IPS-NIHi11 (cell line): ENCODE measurements at regions not wholly inside any gene's neighbourhood (a gene's known extent, or its start where the extent isn't known, plus 50 kb on each side); places are given as distances from the start of the nearest gene placed in this dataset.
"Not testable (repeated sequence)": the region's sequence is repeated elsewhere in the genome, so short reads cannot be mapped to it uniquely, and the experiment has no call there.

Source experiments
- DNase-seq: peaks from one replicate; pipeline ENCODE4 v3.0.0; 2012; ENCODE audit warnings: mixed read lengths, low spot score

GRCh38 chr1:30151119-30151518, 572.3 kb downstream of the MATN1 start:
- no peak for DNase-seq

GRCh38 chr1:30149226-30149625, 574.2 kb downstream of the MATN1 start:
- DNase-seq = no peak

GRCh38 chr1:30148676-30149075, 574.7 kb downstream of the MATN1 start:
- DNase-seq = no peak

- DNase-seq = no peak
Observed at GRCh38 chr1:30147188-30147587, 576.2 kb downstream of the MATN1 start.

- no peak for DNase-seq
Observed at GRCh38 chr1:30146448-30146847, 576.9 kb downstream of the MATN1 start.

GRCh38 chr1:30145723-30146303, 577.6 kb downstream of the MATN1 start:
- DNase-seq = no peak

GRCh38 chr1:30144831-30145230, 578.6 kb downstream of the MATN1 start:
- no peak for DNase-seq

- DNase-seq = no peak
Observed at GRCh38 chr1:30143517-30143916, 579.9 kb downstream of the MATN1 start.

GRCh38 chr1:30140566-30140965, 582.8 kb downstream of the MATN1 start:
- DNase-seq = no peak

- DNase-seq = no peak
Observed at GRCh38 chr1:30138891-30139290, 584.5 kb downstream of the MATN1 start.

- DNase-seq = no peak
Observed at GRCh38 chr1:30137001-30137400, 586.4 kb downstream of the MATN1 start.

GRCh38 chr1:30135698-30136097, 587.7 kb downstream of the MATN1 start:
- no peak for DNase-seq

- no peak for DNase-seq
Observed at GRCh38 chr1:30134466-30135217, 588.7 kb downstream of the MATN1 start.

GRCh38 chr1:30133414-30134055, 589.9 kb downstream of the MATN1 start:
- no peak for DNase-seq

GRCh38 chr1:30132602-30133286, 590.6 kb downstream of the MATN1 start:
- DNase-seq = no peak

- DNase-seq = not testable (repeated sequence)
Observed at GRCh38 chr1:30130566-30130965, 592.8 kb downstream of the MATN1 start.

- DNase-seq = no peak
Observed at GRCh38 chr1:30130099-30130498, 593.3 kb downstream of the MATN1 start.

- DNase-seq = no peak
Observed at GRCh38 chr1:30129421-30130055, 593.8 kb downstream of the MATN1 start.

GRCh38 chr1:30129001-30129408, 594.4 kb downstream of the MATN1 start:
- DNase-seq = no peak

GRCh38 chr1:30126848-30127247, 596.5 kb downstream of the MATN1 start:
- no peak for DNase-seq

GRCh38 chr1:30125821-30126170, 597.6 kb downstream of the MATN1 start:
- no peak for DNase-seq
